NCI-H1930 (cell line): ENCODE measurements at regions not wholly inside any gene's neighbourhood (a gene's known extent, or its start where the extent isn't known, plus 50 kb on each side); places are given as distances from the start of the nearest gene placed in this dataset.
"Not testable (repeated sequence)": the region's sequence is repeated elsewhere in the genome, so short reads cannot be mapped to it uniquely, and the experiment has no call there.

Experiments used
- DNase-seq, 2 experiments: peaks; one replicate each; lab custom pipeline; 2025; lab: John Stamatoyannopoulos, UW

- DNase-seq, result no peak
Observed at GRCh38 chr13:48808683-48809082, 155.0 kb downstream of the CYSLTR2 start.

- DNase-seq, result no peak
Observed at GRCh38 chr13:48810013-48810412, 156.3 kb downstream of the CYSLTR2 start.

GRCh38 chr13:48813518-48813917 is 159.8 kb downstream of the CYSLTR2 start:
- DNase-seq, result no peak

DNA sequence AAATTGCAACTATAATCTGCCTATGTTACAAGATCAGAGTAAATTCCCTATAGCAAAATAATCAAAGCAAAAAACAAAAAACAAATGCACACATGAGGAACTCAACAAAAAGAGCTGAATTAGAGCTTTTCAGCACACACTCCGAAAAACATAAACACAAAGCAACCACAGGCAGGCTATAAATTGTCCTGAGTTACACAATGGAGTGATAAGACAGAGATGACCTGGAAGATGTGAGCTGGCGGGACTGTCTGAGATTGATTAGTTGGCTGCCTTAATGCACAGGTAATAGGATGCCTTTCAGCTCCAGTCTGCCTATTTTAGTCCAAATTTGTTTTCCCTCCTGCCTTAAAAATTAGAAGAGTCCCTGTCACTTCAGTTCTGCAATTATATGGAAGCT is 159.0 kb upstream of the FNDC3A start:
- no peak for DNase-seq

DNA sequence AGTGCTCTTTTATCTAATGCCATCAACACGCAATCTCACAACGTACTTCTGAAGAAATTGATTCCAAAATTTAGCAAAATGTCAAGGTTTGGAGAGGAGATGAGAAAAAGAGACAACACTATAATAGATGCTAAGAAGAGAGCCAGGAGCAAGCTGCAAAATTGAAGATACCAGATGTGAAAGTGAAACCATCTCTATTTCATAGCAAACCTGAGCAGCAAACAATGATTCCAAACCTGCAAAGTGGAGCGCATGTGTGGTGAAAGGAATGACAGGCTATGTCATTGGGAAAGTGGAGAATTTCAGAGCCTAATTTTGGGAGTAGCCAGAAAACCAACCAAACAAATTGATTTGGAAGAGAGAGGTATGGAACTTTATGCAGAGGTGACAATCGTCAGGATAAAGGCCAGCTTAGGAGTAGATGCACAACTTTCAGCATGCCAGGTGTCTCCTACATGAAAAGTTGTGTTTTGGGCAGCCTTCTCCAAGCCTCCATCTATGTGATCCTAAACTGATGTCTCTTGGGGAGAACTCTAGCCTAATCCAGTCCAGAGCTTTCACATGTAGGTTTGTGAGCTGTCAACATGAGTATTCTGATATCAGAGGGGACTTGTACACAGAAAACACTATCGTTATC is 158.4 kb upstream of the FNDC3A start:
- no peak for DNase-seq

GRCh38 chr13:48818495-48819356 is 157.0 kb upstream of the FNDC3A start:
- DNase-seq, result no peak

- no peak for DNase-seq
Observed at GRCh38 chr13:48819376-48819775, 156.3 kb upstream of the FNDC3A start.

GRCh38 chr13:48819899-48820298 is 155.8 kb upstream of the FNDC3A start:
- no peak for DNase-seq

DNA sequence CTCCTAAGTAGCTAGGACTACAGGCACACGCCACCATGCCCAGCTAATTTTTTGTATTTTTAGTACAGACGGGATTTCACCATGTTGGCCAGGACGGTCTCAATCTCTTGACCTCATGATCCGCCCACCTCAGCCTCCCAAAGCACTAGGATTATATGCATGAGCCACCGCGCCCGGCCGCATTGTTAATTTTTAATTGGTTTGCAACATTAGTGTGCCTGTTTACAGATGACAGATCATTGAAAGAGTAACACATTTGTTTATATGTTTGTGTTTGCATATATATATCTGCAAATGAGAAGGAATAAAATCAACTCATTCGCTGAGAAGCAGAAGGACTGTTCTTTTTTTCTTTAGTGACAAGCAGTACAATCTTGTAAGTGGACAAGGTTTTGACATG is 152.2 kb upstream of the FNDC3A start:
- not testable (repeated sequence) for DNase-seq

DNA sequence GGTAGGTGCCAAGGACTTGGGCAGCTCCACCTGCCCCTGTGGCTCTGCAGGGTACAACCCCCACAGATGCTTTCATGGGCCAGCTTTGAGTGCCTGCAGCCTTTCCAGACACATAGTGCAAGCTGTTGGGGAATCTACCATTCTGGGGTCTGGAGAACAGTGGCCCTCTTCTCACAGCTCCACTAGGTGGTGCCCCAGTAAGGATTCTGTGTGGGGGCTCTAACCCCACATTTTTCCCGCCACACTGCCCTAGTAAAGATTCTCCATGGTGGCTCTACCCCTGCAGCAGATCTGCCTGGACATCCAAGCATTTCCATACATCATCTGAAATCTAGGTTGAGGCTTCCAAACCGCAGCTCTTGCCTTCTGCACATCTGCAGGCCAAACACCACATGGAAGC is 149.7 kb upstream of the FNDC3A start:
- DNase-seq, result no peak

- DNase-seq, result not testable (repeated sequence)
Observed at GRCh38 chr13:48826922-48827454, 148.7 kb upstream of the FNDC3A start.

- no peak for DNase-seq
Observed at GRCh38 chr13:48827709-48828108, 148.0 kb upstream of the FNDC3A start.

DNA sequence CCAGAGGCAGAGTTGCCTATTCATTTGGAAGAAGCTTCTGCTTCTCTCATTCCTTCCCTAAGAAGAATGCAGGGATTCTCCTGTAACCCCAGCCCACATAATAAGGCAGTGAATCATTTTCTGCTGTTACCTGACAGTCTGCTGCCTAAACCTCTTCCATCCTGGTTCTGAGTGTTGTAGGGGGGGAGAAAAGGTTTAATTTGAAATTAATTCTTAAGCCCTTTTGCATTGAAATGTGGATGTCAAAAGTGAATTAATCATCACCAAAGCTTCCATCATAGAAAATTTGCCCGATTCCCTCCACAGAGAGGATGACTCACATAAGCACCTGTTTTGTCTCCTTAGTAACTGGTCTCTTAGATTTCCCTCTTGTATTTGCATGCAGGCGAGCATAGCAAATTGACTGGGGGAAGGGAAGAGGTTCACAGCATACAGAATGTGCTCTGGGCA is 146.7 kb upstream of the FNDC3A start:
- peak in 1 of 2 experiments; percentile 27 for DNase-seq

DNA sequence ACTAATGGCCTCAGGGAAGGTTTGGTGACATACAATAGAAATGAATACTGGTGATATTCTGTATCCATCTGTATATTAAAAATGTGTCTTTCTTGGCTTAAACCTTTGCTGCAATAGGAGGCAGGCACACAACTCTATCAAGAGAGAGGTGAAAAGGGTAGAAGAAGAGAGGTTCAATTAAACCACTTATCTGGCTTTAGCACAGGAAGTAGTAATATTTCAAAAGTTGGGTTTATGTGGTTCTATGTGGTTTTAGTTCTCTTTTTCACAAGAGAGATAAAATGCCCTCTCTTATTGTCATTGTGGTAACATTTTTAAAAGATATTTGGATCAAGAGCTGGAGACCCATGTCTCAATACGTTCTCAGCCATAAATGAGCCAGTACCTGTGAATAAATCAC is 146.2 kb upstream of the FNDC3A start:
- DNase-seq, result no peak

- no peak for DNase-seq
Observed at GRCh38 chr13:48831248-48831647, 144.5 kb upstream of the FNDC3A start.

- no peak for DNase-seq
Observed at GRCh38 chr13:48833412-48833811, 142.3 kb upstream of the FNDC3A start.

DNA sequence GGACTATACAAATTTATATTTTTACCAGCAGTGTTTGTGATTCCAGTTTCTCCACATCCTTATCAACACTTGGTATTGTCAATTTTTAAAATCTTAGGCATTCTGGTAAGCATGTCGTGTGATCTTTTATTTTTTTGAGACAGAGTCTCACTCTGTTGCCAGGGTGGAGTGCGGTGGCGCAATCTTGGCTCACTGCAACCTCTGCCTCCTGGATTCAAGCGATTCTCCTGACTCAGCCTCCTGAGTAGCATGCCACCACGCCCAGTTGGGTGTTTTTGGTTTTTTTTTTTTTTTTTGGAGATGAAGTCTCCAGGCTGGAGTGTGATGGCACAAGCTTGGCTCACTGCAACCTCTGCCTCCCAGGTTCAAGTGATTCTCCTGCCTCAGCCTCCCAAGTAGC is 140.4 kb upstream of the FNDC3A start:
- not testable (repeated sequence) for DNase-seq

GRCh38 chr13:48838193-48838973 is 137.3 kb upstream of the FNDC3A start:
- DNase-seq, result no peak

GRCh38 chr13:48839171-48839570 is 136.5 kb upstream of the FNDC3A start:
- no peak for DNase-seq

GRCh38 chr13:48840366-48840765 is 135.3 kb upstream of the FNDC3A start:
- no peak for DNase-seq

- DNase-seq, result no peak
Observed at GRCh38 chr13:48842316-48842715, 133.4 kb upstream of the FNDC3A start.

- DNase-seq, result no peak
Observed at GRCh38 chr13:48843630-48844380, 131.9 kb upstream of the FNDC3A start.
